MM.1S (cell line): ENCODE measurements at regions not wholly inside any gene's neighbourhood (a gene's known extent, or its start where the extent isn't known, plus 50 kb on each side); places are given as distances from the start of the nearest gene placed in this dataset.

Experiments
- EZH2 ChIP-seq: fragments of 300-600 bp; sonication (generic); optimal IDR thresholded peaks from 2 replicates; pipeline ENCODE3; 2017; ENCODE audit warnings: low read depth, mild to moderate bottlenecking, antibody characterized with exemption, low read length, mixed read lengths
- EZH2phosphoT487 ChIP-seq: fragments of 300-600 bp; sonication (generic); IDR thresholded peaks from 2 replicates; pipeline ENCODE4 v1.6.1; 2018; ENCODE audit warnings: antibody characterized with exemption, low read length
- TF ChIP-seq, protein P1 (sequence below): fragments of 300-600 bp; sonication (generic); IDR thresholded peaks from 2 replicates; pipeline ENCODE4 v1.5.1; 2016; ENCODE audit warnings: antibody characterized with exemption, low read length, mixed read lengths

DNA sequence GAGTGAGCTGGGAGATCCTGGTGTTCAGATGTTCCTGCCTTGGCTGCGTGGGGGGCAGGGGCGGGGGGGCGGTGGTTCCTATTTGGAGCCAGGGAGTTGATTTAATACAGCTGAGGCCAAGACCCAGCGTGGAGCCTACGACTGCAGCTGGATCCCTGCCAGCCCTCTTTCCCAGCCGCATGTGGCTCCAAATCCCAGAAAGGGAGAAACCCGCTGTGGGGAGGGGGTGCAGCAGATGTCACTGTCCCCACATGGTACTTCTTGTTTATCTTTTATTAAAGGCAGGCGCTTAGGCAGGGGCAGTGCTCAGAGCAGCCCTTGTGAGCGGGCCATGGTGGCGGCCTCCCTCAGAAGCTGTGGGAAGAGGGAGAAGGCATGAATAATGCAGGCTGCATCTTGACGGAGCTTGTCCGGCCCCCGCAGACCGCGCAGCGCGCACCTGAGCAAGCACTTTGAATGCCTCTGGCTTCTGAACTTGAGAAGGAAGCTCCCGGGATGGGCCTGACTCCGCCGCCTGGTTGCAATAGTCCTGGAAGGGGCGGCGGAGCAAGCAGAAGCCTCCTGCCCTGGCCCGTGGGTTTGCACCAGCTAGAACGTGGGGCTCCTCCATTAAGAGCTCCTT lies 112.1 kb downstream of the GLI2 start:
- no peak for TF ChIP-seq EZH2
- TF ChIP-seq, protein P1, sequence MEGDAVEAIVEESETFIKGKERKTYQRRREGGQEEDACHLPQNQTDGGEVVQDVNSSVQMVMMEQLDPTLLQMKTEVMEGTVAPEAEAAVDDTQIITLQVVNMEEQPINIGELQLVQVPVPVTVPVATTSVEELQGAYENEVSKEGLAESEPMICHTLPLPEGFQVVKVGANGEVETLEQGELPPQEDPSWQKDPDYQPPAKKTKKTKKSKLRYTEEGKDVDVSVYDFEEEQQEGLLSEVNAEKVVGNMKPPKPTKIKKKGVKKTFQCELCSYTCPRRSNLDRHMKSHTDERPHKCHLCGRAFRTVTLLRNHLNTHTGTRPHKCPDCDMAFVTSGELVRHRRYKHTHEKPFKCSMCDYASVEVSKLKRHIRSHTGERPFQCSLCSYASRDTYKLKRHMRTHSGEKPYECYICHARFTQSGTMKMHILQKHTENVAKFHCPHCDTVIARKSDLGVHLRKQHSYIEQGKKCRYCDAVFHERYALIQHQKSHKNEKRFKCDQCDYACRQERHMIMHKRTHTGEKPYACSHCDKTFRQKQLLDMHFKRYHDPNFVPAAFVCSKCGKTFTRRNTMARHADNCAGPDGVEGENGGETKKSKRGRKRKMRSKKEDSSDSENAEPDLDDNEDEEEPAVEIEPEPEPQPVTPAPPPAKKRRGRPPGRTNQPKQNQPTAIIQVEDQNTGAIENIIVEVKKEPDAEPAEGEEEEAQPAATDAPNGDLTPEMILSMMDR, result no peak
- TF ChIP-seq EZH2phosphoT487, result no peak
